NCI-H128 (cell line): ENCODE measurements at regions not wholly inside any gene's neighbourhood (a gene's known extent, or its start where the extent isn't known, plus 50 kb on each side); places are given as distances from the start of the nearest gene placed in this dataset.

ENCODE experiments used
- DNase-seq: peaks from one replicate; lab custom pipeline; 2025; ENCODE audit not compliant: unreplicated experiment; lab: John Stamatoyannopoulos, UW

DNA sequence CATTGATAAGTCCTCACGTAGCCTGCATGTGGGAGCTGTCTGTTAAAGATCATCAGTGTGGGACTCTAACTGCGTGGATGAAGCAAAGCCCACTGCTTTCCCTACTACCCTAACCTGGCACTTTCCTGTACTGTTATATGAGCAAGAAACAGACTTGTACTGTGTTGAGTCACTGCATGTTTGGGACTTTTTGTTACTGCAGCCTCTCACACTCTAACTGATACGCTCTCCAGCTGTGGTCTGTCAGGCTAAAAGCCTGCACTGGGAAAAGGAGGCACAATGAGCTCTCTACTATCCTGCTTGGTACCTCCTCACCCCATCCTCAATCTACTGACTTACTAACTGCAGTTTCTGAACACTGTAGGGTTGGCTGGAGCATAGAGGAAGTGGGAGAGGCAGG, 93.7 kb upstream of the PLET1 start:
- no peak for DNase-seq

DNA sequence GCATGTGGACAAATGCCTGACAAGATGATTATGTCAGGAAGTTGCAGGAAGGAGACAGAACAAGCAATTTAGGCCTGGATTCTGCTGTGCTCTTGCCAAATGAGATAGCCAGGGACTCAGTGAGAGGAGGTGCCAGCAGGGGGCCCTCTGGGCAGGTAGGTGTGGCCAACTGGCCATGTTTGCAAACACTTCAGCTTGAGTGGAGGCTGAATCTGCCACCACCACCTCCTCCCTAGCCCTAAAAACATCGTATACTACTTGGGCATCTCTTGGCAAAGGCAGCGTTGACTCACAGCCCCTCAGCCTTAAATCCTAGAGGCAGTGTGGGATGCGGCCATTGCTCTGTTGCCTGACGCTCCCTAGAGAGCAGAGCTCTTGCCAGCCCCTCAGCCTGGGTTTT, 95.1 kb upstream of the PLET1 start:
- DNase-seq, result no peak

DNA sequence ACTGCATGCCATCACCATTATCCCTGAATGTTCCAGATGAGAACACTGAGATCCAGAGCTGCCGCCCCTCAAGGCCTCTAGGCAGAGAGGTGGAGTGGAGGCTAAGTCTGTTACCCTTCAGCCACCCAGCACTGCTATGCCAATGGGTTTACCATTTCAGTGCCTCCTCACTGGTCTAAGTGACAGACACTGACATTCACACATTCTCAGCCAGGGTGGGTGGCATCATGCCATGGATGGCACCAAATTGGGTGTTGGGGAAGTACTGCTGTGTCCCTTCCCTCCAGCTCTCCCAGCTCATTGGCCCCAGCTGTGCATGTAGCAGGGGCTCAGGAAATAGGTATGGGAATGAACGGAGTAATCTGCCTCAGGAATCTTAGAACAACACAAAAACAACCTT, 96.8 kb upstream of the PLET1 start:
- no peak for DNase-seq

DNA sequence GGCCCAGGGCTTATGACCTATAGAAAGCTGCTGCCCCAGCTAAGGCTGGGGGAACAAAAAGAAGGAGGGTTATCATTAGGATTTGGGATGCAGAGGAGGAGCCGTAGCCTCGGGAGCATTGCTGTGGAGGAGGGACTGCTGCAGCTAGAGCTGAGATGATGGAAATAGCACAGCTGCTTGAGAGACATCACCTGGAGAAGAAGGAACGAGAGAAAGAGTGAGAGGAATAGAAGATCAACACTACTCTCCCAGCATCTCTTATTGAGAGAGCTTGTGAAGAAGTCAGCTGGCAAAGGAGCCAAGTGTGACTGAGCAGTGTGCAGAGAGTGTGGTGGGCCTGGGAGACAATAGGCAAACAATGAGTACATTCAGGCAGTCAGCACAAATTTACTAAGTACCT, 100.7 kb upstream of the PLET1 start:
- DNase-seq, result no peak

DNA sequence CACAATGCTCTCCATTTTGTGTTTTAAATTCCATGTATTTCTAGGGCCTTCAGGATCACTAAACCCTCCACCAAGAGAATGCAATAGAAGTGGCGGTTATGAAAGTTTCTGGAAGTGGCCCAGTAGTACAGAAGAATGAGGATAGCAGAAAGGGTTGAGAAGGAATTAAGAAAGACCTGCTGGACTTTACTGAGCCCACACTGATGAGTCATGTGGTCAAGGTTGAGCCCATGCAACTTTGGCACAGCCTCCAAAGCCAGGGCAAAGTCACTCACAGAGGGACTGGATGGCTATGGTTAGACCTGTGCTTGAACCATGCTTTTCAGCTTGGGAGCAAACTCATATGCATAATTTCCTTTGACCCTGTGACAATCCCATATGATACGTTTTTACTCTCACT, 102.9 kb upstream of the PLET1 start:
- DNase-seq, result no peak

DNA sequence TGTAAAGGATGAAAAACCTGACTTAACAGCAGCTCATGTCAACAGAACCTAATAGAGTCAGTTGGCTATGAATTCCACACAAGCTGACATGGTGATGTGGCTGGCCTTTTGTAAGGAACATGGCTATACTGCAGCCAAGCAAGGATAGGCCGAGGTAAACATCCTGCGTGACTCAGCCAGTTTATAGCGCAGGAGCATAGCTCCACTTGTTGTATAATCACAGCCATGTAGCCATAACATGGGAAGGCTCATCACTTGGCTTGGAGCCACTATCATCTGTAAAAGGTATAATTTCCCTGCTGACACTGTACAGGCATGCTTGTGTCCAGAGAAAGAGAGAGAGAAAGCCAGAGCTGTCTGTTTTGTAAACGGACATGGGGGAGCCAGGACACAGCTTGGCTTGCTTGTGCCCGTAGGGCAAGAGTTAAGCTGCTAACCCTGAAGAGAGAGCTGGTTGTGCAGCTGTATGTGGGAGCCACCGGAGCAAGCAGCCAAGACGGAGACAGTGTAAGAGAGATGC, 104.4 kb upstream of the PLET1 start:
- DNase-seq, result no peak

DNA sequence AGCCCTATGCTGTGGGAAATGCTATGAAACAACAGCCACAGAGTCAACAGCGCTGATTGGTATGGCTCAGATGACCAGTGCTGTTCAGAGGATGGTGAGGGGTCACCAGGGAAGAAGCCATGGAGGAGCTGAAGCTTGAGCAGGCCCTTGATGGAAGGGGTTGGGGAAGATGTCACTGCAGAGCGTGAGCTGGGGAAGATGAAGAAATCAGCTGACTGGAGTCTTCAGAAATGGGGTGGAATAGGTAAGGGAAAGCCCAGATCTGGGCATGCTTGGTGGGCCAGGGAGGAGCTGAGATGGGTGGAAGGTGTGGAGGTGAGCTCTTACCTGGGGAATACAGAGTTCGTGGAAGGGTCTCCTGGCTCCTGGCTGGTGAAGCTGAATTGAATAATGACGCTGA, 105.4 kb upstream of the PLET1 start:
- no peak for DNase-seq

DNA sequence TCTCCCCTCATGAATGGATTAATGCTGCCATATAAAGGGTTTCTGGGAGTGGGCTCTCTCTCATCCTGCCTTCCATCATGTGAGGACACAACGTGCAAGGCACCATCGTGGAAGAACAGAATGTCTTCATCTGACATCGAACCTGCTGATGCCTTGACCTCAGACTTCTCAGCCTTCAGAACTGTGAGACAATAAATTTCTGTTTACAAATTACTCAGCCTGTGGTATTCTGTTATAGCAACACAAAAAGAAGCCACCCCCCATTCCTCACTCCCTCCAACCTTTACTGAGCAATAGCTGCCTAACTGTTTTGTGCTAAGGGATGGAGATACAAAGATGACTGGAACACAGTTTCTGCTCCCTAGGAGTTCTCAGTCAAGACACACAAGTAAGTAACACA, 106.1 kb upstream of the PLET1 start:
- no peak for DNase-seq

DNA sequence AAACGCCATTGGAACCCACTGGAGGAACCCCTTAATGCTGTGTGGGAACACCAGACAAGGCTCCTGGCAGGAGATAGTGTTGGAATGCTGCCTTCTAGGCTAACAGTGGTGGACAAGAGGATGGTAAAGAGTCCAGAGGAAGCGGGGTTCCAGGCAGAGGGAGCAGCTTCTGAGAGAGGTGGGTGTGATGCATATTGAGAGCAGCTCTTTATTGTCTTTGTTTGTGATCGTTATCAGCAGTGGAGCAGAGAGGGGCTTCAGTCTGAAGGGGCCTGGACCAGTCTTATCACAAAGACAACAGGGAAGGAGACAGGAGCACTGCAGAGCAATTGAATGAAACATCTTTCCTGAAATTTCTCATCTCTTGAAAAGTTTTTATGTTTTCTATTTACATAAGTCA, 106.8 kb upstream of the PLET1 start:
- no peak for DNase-seq

DNA sequence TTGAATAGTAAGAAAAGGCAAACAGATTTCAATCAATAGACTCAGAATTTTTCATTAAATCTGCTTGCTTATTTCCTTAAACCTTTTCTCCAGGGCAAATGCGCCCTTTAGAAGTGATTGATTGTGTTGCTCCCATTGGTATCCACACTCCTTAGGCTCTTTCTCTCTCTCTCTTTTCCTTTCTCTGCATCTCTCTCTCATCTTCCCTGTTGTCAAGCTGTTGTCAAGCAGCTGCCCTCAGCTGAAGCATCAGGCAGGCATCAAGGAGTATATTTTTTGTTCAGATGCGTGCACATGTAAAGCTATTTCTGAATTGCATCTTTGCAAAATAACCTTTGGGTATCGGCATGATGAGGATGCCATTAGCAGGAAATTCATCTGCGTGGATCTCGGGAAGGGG, 107.2 kb upstream of the PLET1 start:
- no peak for DNase-seq

DNA sequence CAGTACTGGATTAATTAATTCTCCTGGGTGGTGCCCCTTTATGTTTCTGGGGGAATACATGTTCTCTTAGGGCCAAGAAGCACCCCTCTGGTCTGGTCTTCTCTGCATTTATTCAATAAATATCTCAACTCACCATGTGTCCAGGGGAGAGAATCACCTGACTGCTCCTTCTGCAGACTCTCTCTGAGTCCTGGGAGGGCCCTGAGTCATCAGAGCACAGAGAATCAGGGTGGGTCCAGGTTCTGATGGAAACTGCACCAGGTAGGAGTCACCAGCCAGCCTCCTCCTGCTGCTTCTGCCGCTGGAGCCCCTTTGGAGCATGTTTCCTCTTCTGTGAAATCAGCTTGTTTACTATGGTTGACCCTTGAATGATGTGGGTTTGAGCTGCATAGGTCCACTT, 107.7 kb upstream of the PLET1 start:
- DNase-seq, result no peak

DNA sequence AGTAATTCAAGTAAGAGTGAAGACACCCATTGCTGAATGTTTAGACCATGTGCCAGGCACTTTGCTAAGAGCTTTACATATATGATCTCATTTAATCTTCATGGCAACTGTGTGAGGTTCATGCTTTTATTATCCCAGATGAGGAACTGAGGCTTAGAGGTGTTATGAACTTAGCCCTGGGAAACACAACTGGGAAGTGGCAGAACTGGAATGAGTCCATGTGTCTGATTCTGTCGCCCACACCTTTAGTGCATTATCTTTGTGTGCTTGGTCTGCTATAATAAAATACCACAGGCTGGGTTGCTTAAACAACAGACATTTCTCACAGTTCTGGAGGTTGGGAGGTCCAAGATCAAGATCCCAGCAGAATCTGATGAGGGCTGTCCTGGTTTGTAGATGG, 108.7 kb upstream of the PLET1 start:
- DNase-seq, result no peak

DNA sequence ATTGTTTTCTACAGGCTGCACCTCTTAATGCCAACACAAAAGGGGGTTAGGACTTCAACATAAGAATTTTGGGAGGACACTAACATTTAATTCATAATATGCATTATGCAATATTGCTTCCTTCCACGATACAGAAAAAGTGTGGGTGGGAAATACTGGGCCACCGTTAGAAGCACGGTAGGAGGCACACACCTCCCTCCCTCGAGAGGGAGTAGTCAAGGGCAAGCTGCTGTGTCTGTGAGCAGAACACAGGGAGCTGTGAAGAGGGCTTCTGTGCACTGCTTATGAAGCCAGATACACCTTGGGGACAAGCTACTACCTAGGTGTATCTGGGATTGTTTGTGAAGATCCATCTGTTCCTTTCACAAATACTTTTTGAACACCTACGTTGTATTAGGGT, 109.3 kb upstream of the PLET1 start:
- DNase-seq, result no peak

DNA sequence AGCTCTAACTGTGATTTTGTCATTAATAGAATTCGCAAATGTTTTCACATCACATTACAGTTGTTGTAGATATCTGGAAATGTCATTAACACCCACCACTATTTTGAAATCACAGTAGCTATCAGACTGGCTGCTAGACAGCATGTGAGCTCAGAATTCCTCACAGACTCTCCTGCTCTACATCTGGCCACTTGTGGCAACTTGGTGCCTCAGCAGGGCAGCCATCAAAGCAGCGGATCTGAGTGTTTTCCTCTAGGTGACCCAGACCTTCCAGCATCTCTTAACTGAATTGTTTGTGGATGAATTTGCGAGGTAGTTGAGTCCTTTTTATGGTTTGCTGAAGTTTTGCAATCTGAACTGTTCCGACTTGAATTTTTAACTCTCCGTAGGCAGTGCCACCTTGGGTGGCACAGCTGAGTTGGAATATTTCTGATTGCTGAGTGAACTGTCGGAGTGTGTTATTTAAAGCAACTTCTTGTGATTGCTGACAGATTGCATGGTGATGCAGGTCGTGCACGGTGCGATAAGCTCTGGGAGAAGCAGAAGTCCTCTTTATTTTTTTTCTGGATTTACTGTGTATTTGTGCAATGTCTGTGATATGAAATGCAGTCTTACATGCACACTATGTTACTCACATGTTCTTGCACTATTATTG, 114.0 kb upstream of the PLET1 start:
- no peak for DNase-seq

DNA sequence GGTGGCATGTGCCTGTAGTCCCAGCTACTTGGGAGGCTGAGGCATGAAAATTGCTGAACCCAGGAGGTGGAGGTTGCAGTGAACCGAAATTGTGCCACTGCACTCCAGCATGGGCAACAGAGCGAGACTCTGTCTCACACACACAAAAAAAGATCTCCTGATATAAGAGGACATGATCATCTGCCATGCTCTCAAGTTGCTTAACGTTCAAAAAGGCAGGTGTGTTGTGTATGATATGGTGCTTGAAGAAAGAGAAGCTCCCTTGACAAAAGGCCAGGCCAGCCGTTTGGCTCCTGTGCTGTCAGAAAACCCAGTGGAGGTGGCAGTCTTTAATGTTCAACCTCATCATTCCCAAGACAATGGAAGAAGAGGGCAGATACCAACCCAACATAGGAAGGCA, 117.3 kb upstream of the PLET1 start:
- DNase-seq, result no peak

DNA sequence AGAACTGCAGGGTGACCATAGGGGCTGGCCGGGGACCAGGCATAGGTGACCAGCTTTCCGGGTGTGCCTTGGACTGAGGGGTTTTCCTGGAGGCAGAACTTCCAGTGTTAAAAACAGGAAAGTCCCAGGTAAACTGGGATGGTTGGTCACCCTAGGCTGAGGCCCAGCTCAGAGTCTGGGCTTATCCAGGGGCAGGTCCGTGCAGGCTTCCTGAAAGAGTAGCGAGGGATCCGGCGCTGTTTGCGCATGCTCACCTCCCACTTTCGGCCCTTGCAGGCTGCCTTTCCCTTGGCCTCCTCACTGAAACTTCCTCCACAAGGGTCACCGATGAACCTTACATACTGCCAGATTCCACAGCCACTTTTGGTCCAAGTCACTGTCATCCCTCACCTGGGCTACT, 119.8 kb upstream of the PLET1 start:
- no peak for DNase-seq

DNA sequence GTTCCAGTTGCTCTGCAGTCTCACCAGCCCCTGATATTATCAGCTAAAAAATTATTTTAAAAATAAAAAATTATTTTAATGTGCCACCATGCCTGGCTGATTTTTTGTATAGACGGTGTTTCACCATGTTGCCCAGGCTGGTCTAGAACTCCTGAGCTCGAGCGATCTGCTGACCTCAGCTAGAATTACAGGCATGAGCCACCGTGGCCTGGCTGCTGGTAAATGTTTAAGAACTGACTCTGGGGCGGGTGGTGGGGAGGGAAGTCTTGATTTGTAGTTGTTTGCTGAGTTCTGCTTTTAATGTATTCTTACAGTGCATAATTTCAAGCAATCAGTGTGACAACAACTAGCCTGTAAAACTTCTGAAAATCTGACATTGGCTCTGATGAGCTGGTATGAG, 120.9 kb upstream of the PLET1 start:
- no peak for DNase-seq

DNA sequence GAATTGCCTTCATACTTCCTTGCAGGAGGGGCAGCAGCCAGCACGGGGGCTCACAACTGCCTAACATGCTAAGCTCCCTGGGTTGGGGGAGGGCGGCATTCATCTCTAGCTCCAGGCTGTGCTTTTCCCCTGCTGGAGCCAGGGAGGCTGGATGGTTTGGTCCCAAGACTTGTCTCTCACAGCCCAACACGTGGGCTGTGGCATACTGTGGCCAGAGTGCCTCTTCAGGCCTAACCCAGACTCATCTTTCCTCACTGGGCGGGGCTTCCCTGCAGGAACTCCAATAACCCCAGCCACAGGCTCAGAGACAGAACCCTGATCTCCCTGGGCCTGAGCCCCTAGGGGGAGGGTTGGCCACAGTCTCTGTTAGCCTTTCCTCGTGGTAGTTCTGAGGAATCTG, 121.9 kb upstream of the PLET1 start:
- DNase-seq, result no peak

DNA sequence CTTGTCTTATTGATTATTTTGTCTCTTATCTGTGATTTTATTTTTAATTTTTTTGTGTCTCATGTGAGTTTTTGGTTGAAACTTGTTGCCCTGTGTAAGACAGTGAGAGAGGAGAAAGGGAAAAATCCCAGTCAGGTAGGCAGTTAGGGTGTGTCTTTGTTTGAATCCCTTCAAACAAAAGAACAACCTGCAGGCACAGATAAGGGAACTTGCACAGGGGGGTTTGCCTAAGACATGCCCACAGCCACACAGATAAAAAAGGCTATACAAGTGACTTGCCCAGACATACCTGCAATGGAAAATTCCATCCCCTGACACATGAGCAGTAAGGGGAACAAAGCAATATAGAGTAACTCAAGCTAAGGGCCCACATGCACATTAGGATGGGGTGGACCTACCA, 127.8 kb upstream of the PLET1 start:
- DNase-seq, result no peak

DNA sequence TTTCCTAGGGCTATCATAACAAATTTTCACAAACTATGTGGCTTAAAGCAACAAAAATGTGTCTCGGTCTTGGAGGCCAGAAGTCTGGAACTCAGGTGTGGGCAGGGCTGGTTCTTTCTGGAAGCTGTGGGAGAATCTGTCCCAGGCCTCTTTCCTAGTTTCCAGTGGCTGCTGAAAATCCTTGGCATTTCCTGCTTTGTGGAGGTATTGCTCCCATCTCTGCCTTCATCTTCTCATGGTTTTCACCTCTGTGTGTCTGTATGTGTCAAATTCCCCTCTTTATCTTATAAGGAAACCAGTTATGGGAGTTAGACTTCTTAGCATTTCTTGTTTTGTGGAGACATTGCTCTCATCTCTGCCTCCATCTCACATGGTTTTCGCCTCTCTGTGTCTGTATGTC, 130.4 kb upstream of the PLET1 start:
- DNase-seq, result no peak

DNA sequence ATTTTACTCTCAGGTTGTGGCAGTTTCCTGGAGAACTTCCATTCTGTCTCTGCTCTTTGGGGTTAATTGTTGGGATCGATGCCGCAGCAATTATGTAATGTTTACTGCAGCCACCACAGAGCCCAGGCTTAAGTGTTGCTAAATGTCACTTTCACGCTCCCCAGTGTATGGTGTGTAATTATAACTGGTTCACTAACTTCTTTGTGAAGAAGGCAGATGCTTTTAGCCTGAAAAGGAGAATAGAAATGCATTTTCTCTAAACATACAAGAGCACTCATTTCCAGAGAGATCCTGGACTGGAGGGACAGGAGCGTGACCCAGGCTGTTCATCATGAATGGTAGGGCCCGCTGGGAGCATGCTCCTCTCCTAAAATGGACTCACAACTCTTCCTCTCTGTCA, 132.2 kb upstream of the PLET1 start:
- DNase-seq, result no peak

DNA sequence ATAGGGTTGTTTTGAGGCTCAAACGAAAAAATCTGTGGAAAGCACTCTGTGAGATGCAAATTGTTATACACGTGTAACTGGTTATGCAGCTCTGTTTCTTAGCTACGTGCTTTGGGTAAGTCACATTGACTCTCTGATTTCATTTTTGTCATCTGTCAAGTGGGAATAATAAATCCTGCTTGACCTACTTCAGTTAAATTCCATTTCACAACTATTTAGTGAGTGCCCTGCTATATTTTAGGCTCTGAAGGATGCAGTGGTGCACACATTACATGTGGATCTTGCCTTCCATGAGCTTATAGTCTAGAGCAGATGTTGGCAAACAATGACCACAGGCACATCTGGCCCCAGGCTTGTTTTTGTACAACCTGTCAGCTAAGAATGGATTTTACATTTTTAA, 133.6 kb upstream of the PLET1 start:
- no peak for DNase-seq

DNA sequence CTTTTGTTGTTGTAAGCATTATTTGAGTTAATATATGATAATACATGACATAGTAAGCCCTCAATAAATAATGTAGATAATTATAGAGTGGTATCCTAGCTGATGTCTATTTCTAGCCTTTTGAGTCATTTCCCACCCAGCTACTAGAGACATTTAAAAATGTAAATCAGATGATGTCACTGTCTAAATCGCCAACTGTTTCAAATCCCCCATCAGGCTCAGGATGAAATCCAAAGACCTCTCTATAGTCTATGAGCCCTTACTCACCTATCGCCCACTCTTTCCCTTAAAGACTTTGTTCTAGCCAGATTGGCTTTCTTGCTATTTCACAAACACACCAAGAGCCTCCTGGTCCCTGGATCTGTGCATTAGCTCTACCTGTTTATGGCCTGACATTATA, 135.4 kb upstream of the PLET1 start:
- DNase-seq, result no peak
